SK-N-SH (cell line): ENCODE measurements at regions not wholly inside any gene's neighbourhood (a gene's known extent, or its start where the extent isn't known, plus 50 kb on each side); places are given as distances from the start of the nearest gene placed in this dataset.

ENCODE experiments used
- CTCF ChIA-PET: fragments of 300-600, 350-600 bp; formaldehyde crosslinking; extraction: SDS; loops from one replicate; lab custom pipeline; 2021; lab: Yijun Ruan, JAX
- POLR2A ChIA-PET: fragments of 350-600 bp; sonication (Branson Sonifier 250); formaldehyde crosslinking; extraction: SDS; loops from one replicate; lab custom pipeline; 2020; ENCODE audit warnings: antibody characterized with exemption, inconsistent platforms; lab: Yijun Ruan, JAX
- DNase-seq: peaks from one replicate; pipeline ENCODE4 v3.0.0; 2012
- H2AFZ ChIP-seq: fragments of 200-600 bp; sonication (generic); 2 replicates; pipeline ENCODE4 v1.8.1; 2016; ENCODE audit warnings: antibody characterized with exemption, mild to moderate bottlenecking, low read depth
- H3F3A ChIP-seq: fragments of 200-600 bp; sonication (generic); replicated peaks from 2 replicates; pipeline ENCODE3; 2016; ENCODE audit warnings: antibody characterized with exemption, mild to moderate bottlenecking; ENCODE audit not compliant: insufficient read depth
- H3K27ac ChIP-seq, 2 experiments: fragments of 200-500 bp in 1 of 2; fragments of 200-600 bp in 1 of 2; sonication (Bioruptor generic) in 1 of 2; sonication (generic), shearing (Covaris generic) in 1 of 2; 2 replicates each; pipeline versions ENCODE4 v1.5.1 to v1.6.1; 2014 to 2016; ENCODE audit warnings: low read depth in 2 of 2, inconsistent platforms in 1 of 2, low read length in 1 of 2, mild to moderate bottlenecking in 1 of 2, mixed read lengths in 1 of 2
- H3K27me3 ChIP-seq: fragments of 200-600 bp; sonication (generic), shearing (Covaris generic); 2 replicates; pipeline ENCODE4 v1.6.1; 2016; ENCODE audit warnings: mixed run types; ENCODE audit not compliant: insufficient read depth
- H3K36me3 ChIP-seq, 2 experiments: fragments of 200-500 bp in 1 of 2; fragments of 200-600 bp in 1 of 2; sonication (Bioruptor generic) in 1 of 2; sonication (generic) in 1 of 2; replicated peaks in 1 of 2; 2 replicates each; pipeline versions ENCODE3 to v1.5.1; 2014 to 2016; ENCODE audit warnings: low read length in 1 of 2, mild to moderate bottlenecking in 1 of 2; ENCODE audit not compliant: insufficient read depth in 2 of 2, control insufficient read depth in 1 of 2
- H3K4me1 ChIP-seq, 2 experiments: fragments of 200-500 bp in 1 of 2; fragments of 200-600 bp in 1 of 2; sonication (Bioruptor generic) in 1 of 2; sonication (generic), shearing (Covaris generic) in 1 of 2; 2 replicates each; pipeline versions ENCODE4 v1.5.1 to v1.6.1; 2014 to 2016; ENCODE audit warnings: low read depth in 1 of 2, low read length in 1 of 2, mixed run types in 1 of 2; ENCODE audit not compliant: insufficient read depth in 2 of 2, control insufficient read depth in 1 of 2
- H3K4me2 ChIP-seq: fragments of 200-600 bp; sonication (generic), shearing (Covaris generic); 2 replicates; pipeline ENCODE4 v1.6.1; 2017; ENCODE audit warnings: mixed run types
- H3K4me3 ChIP-seq, 2 experiments: fragments of 200-500 bp in 1 of 2; fragments of 200-600 bp in 1 of 2; sonication (Bioruptor generic) in 1 of 2; sonication (generic), shearing (Covaris generic) in 1 of 2; 2 replicates each; pipeline versions ENCODE4 v1.5.1 to v1.8.1; 2014 to 2016; ENCODE audit warnings: low read depth in 2 of 2, inconsistent platforms in 1 of 2, low read length in 1 of 2, mild to moderate bottlenecking in 1 of 2, mixed read lengths in 1 of 2, moderate library complexity in 1 of 2
- H3K79me2 ChIP-seq: fragments of 200-600 bp; sonication (generic); 2 replicates; pipeline ENCODE4 v1.8.1; 2017; ENCODE audit warnings: mild to moderate bottlenecking; ENCODE audit not compliant: insufficient read depth
- H3K9ac ChIP-seq: fragments of 200-600 bp; sonication (generic); 2 replicates; pipeline ENCODE4 v1.6.1; 2017; ENCODE audit warnings: mixed run types
- H3K9me2 ChIP-seq: fragments of 200-600 bp; sonication (generic); 2 replicates; pipeline ENCODE4 v1.6.1; 2017; ENCODE audit warnings: mixed run types
- H3K9me3 ChIP-seq: fragments of 200-600 bp; sonication (generic); 2 replicates; pipeline ENCODE4 v1.6.1; 2017; ENCODE audit warnings: mixed run types, mild to moderate bottlenecking, moderate library complexity
- H4K20me1 ChIP-seq: fragments of 200-600 bp; sonication (generic); 2 replicates; pipeline ENCODE4 v1.6.1; 2017; ENCODE audit warnings: mild to moderate bottlenecking, mixed run types; ENCODE audit not compliant: insufficient read depth
- EP300 ChIP-seq, 2 experiments: IDR thresholded peaks; 2 replicates each; pipeline versions ENCODE4 v1.4.0 to v1.6.1; 2012; ENCODE audit warnings: borderline replicate concordance in 1 of 2, low read depth in 1 of 2, low read length in 1 of 2
- EZH2phosphoT487 ChIP-seq: fragments of 200-600 bp; sonication (generic); IDR thresholded peaks from 2 replicates; pipeline ENCODE4 v1.6.1; 2017; ENCODE audit warnings: low read depth, mixed run types, mild to moderate bottlenecking, antibody characterized with exemption, moderate library complexity, borderline replicate concordance
- FOSL2 ChIP-seq: IDR thresholded peaks from 2 replicates; pipeline ENCODE4 v1.4.0; 2012; ENCODE audit warnings: low read depth, mild to moderate bottlenecking, moderate library complexity, borderline replicate concordance
- FOXJ3 ChIP-seq: sonication (generic); formaldehyde crosslinking; IDR thresholded peaks from 2 replicates; pipeline ENCODE4 v1.5.1; 2020; ENCODE audit warnings: mild to moderate bottlenecking, missing genetic modification reagents
- GABPA ChIP-seq: IDR thresholded peaks from 2 replicates; pipeline ENCODE4 v1.4.0; 2012; ENCODE audit warnings: low read depth, mild to moderate bottlenecking
- JUND ChIP-seq: IDR thresholded peaks from 2 replicates; pipeline ENCODE4 v1.4.0; 2012
- MEF2A ChIP-seq: IDR thresholded peaks from 2 replicates; pipeline ENCODE4 v1.4.0; 2012; ENCODE audit warnings: low read depth, borderline replicate concordance
- MXI1 ChIP-seq: IDR thresholded peaks from 2 replicates; pipeline ENCODE4 v1.6.1; 2012; ENCODE audit warnings: mild to moderate bottlenecking, low read depth, low read length, improper control_type of control experiment
- POLR2AphosphoS5 ChIP-seq: IDR thresholded peaks from 2 replicates; pipeline ENCODE4 v1.6.1; 2012; ENCODE audit warnings: low read depth, low read length
- RAD21 ChIP-seq: IDR thresholded peaks from 2 replicates; pipeline ENCODE4 v1.6.1; 2012; ENCODE audit warnings: mild to moderate bottlenecking, low read length
- RFX5 ChIP-seq: IDR thresholded peaks from 2 replicates; pipeline ENCODE4 v1.6.1; 2012; ENCODE audit warnings: mild to moderate bottlenecking, improper control_type of control experiment, low read length
- RXRA ChIP-seq: IDR thresholded peaks from 2 replicates; pipeline ENCODE4 v1.4.0; 2012; ENCODE audit warnings: low read depth, mild to moderate bottlenecking, borderline replicate concordance
- SMC3 ChIP-seq: IDR thresholded peaks from 2 replicates; pipeline ENCODE4 v1.6.1; 2012; ENCODE audit warnings: low read depth, low read length, improper control_type of control experiment
- YY1 ChIP-seq: IDR thresholded peaks from 2 replicates; pipeline ENCODE4 v1.4.0; 2012; ENCODE audit warnings: low read depth, mild to moderate bottlenecking
- WGBS: methylation state at CpG from one replicate; pipeline ENCODE4 v1.1.6; 2017; ENCODE audit warnings: low lambda C conversion rate; 5-methylcytosine and 5-hydroxymethylcytosine counted together
- TF ChIP-seq, protein P1 (sequence below): fragments of 150-350 bp; IDR thresholded peaks from 2 replicates; pipeline ENCODE4 v1.6.1; 2017; ENCODE audit warnings: antibody characterized with exemption, low read length, low read depth, borderline replicate concordance
- TF ChIP-seq, protein P2 (sequence below): IDR thresholded peaks from 2 replicates; pipeline ENCODE4 v1.4.0; 2012; ENCODE audit warnings: low read depth, borderline replicate concordance
- TF ChIP-seq, protein P3 (sequence below): fragments of 150-350 bp; IDR thresholded peaks from 2 replicates; pipeline ENCODE4 v1.6.1; 2016; ENCODE audit warnings: mild to moderate bottlenecking, low read depth, low read length
- TF ChIP-seq, protein P4 (sequence below): IDR thresholded peaks from 2 replicates; pipeline ENCODE4 v1.4.0; 2012; ENCODE audit warnings: low read depth

DNA sequence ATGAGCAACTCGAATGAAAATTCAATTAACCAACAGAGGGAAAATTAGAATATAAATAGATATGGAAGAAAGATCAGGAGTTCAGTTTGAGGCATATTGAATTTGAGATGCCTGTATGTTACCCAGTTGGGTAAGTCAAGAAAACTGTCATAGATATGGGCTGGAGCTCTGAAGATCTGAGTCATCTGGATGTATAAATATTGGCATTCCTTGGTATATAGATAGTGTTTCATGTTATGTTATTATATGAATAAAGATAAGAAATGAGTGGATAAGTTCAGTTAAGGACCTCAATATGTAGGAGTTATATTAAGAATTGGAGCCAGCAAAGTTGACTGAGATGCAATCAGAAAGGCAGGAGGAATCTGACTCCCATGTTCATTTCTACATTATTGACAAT, 543.6 kb upstream of the SMIM31 start:
- no peaks in the 10 kb centered on the region for H3K4me1 ChIP-seq
- no peak overlapping the region for H3K27ac ChIP-seq
- ChIA-PET POLR2A (no interaction called here), CTCF (no interaction called here)
- WGBS = 2% methylated on average over 1 of the region's 1 CpG
- TF ChIP-seq, protein P1, sequence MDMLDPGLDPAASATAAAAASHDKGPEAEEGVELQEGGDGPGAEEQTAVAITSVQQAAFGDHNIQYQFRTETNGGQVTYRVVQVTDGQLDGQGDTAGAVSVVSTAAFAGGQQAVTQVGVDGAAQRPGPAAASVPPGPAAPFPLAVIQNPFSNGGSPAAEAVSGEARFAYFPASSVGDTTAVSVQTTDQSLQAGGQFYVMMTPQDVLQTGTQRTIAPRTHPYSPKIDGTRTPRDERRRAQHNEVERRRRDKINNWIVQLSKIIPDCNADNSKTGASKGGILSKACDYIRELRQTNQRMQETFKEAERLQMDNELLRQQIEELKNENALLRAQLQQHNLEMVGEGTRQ = no peak
- TF ChIP-seq FOXJ3 (no peak), SMC3 (no peak), EP300 (IDR thresholded peaks at IDR 0.05; ENCODE audit: borderline replicate concordance in 1 of 2, low read depth in 1 of 2, low read length in 1 of 2) (no peak), GABPA (no peak), RAD21 (no peak), RXRA (no peak)
- TF ChIP-seq, protein P2, sequence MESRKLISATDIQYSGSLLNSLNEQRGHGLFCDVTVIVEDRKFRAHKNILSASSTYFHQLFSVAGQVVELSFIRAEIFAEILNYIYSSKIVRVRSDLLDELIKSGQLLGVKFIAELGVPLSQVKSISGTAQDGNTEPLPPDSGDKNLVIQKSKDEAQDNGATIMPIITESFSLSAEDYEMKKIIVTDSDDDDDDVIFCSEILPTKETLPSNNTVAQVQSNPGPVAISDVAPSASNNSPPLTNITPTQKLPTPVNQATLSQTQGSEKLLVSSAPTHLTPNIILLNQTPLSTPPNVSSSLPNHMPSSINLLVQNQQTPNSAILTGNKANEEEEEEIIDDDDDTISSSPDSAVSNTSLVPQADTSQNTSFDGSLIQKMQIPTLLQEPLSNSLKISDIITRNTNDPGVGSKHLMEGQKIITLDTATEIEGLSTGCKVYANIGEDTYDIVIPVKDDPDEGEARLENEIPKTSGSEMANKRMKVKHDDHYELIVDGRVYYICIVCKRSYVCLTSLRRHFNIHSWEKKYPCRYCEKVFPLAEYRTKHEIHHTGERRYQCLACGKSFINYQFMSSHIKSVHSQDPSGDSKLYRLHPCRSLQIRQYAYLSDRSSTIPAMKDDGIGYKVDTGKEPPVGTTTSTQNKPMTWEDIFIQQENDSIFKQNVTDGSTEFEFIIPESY = no peak
- no peaks in the 10 kb centered on the region for H4K20me1 ChIP-seq
- no peaks in the 10 kb centered on the region for H3K36me3 ChIP-seq
- H2AFZ ChIP-seq = no peak overlapping the region
- H3F3A ChIP-seq = no peaks in the 10 kb centered on the region
- no peaks in the 10 kb centered on the region for H3K9me3 ChIP-seq
- H3K4me2 ChIP-seq = no peak overlapping the region
- no peak for DNase-seq
- no peaks in the 10 kb centered on the region for H3K27me3 ChIP-seq
- H3K79me2 ChIP-seq = no peaks in the 10 kb centered on the region
- no peaks in the 10 kb centered on the region for H3K9me2 ChIP-seq
- no peak overlapping the region for H3K9ac ChIP-seq
- H3K4me3 ChIP-seq = no peak overlapping the region

DNA sequence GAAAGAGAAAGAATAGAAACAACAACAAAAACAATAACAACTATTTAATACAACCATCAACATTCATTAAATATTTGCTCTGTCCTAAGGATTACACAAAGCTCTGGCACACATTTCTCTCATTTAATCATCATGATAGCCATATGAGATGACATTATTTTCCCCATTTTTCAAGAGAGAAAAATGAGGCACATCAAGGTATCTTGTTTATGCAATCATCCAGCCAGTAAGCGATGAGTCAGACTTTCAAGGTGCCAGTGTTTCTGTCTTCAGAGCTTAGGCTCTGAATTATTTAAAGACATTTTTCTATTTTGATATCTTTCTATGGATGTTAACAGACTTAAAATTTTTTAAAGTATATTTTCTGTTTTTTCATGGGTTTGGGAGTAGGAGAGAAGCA, 541.8 kb upstream of the SMIM31 start:
- no peak overlapping the region for H3K4me2 ChIP-seq
- no peaks in the 10 kb centered on the region for H3K9me2 ChIP-seq
- H3K36me3 ChIP-seq = no peaks in the 10 kb centered on the region
- POLR2A ChIA-PET = no interaction called here
- no peaks in the 10 kb centered on the region for H3K9me3 ChIP-seq
- H3F3A ChIP-seq = no peaks in the 10 kb centered on the region
- H3K79me2 ChIP-seq = no peaks in the 10 kb centered on the region
- WGBS = 21% methylated on average over 1 of the region's 1 CpG
- no peak overlapping the region for H3K27ac ChIP-seq
- no peaks in the 10 kb centered on the region for H3K27me3 ChIP-seq
- no peaks in the 10 kb centered on the region for H3K4me1 ChIP-seq
- no peak overlapping the region for H3K4me3 ChIP-seq
- H4K20me1 ChIP-seq = no peaks in the 10 kb centered on the region
- CTCF ChIA-PET = no interaction called here
- DNase-seq = no peak
- H3K9ac ChIP-seq = no peak overlapping the region
- no peak overlapping the region for H2AFZ ChIP-seq
- TF ChIP-seq MEF2A (no peak), EP300 (IDR thresholded peaks at IDR 0.05; ENCODE audit: borderline replicate concordance in 1 of 2, low read depth in 1 of 2, low read length in 1 of 2) (no peak), EZH2phosphoT487 (no peak), POLR2AphosphoS5 (no peak), RFX5 (no peak), FOSL2 (no peak), MXI1 (no peak), YY1 (no peak), JUND (no peak)
- TF ChIP-seq, protein P1 = no peak
- TF ChIP-seq, protein P2 = no peak
- TF ChIP-seq, protein P3, sequence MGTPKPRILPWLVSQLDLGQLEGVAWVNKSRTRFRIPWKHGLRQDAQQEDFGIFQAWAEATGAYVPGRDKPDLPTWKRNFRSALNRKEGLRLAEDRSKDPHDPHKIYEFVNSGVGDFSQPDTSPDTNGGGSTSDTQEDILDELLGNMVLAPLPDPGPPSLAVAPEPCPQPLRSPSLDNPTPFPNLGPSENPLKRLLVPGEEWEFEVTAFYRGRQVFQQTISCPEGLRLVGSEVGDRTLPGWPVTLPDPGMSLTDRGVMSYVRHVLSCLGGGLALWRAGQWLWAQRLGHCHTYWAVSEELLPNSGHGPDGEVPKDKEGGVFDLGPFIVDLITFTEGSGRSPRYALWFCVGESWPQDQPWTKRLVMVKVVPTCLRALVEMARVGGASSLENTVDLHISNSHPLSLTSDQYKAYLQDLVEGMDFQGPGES = no peak
- TF ChIP-seq, protein P4, sequence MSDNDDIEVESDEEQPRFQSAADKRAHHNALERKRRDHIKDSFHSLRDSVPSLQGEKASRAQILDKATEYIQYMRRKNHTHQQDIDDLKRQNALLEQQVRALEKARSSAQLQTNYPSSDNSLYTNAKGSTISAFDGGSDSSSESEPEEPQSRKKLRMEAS = no peak
